ENCODE measurements at regions not wholly inside any gene's neighbourhood (a gene's known extent, or its start where the extent isn't known, plus 50 kb on each side); places are given as distances from the start of the nearest gene placed in this dataset.

DNA sequence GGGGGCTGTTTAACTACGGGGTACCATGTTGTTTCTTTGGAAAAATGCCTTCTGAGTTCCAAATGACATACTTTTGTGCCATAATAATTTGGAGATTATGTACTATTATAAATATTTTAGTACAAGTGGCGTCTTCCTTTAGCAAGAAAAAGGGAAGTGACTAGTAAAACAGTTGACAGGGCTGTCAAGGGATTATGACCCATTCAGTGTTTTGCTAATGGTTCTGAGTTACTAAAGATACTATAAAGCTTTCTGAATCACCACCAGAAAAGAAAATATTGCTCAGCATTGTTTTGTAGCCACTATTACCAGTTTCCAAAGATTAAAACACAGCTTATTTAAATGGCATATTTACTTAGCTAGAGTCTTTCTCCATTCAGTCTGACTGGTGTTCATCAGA, 334.9 kb downstream of the SNAPC1 start:
- no peak for DNase-seq (ENCODE audit: low read depth)

DNA sequence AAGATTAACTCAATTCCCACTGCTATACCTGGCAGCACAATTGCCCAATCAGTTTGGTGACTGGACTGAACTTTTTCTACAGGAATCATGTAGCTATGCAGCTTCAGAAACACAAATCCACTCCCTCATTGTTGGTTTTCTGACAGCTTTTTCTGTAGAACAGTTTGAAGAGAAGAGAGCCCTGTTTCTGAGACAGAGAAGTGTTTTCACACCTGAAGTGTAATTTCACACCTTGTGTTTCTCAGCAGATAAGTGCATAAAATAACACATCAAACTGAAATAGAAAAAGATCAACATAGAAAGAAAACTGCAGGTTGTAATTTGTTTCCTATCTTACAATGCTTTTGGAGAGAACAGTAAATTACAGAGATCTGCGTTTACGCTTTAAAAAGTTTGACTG, 335.6 kb downstream of the SNAPC1 start:
- DNase-seq (ENCODE audit: low read depth) = no peak

DNA sequence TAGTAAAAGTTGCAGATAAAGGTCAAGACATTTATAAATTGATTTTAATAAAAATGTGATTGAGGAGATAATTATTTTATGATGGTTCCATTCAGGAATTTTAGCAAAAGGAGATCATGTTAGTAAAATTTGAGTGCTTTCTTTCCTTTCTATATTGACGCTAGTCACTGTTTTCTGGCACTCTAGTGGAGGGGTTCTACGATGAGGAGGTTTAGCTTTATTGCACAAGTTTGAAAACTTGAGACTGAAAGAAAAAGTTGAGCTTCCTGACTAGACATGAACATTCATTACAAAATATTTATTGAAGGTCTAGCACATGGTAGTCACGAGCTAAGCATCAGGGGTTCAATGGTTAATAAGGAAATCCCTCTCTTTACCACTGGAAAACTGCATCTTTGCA, 336.1 kb downstream of the SNAPC1 start:
- no peak for DNase-seq (ENCODE audit: low read depth)

- DNase-seq (ENCODE audit: low read depth) = no peak
Measured at GRCh38 chr14:62099091-62099490, 336.9 kb downstream of the SNAPC1 start.

- no peak for DNase-seq (ENCODE audit: low read depth)
Measured at GRCh38 chr14:62101189-62101588, 339.0 kb downstream of the SNAPC1 start.

DNA sequence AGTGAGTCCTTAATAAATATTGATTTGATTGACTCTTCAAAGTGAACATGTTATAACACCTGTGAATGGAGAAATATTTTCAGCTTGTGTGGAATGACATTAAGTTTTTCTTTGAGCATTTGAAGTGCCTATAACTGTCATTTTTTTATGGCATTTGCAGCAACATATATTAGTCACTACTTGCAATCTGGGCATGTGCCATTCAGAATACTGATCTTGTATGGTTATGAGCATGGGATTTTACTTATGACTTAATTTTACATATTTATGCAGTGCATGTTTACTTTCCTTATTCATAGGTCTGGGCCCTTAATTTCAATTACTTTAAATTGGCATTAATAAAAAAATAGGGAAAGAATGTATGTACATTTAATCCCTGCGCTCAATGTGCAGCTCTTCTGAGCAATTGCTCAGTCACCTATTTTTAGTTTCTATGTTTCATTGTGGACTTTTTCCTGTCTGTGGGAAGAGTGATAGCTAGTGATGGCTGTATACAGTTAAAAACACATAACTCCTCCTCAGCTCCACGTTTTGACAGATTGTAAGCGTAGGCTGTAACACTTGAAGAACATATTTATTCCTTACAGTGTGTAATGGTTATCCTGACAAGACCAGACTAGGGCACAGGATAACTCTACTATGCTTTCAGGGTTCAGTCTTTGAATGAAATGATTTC, 339.6 kb downstream of the SNAPC1 start:
- DNase-seq (ENCODE audit: low read depth) = no peak

- DNase-seq (ENCODE audit: low read depth) = no peak
Measured at GRCh38 chr14:62102349-62102725, 340.1 kb downstream of the SNAPC1 start.

DNA sequence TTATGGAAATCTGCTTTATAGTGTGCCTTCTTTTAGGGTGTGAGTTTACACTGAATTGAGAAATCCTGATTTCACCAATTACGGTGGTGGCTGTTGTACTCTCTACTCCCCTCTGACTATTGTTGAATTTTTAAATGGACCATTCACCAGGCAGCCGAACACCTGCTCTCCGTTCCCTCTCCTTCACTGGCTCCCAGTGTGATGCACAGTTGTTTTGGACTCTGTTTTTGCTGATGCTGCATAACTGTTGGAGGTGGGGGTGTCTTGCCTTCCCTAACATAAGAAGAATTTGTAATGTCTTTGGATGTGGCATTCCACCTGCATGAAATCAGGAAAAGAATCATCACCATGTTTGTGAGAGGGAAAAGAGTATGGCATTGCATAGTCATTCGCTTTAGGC, 341.2 kb downstream of the SNAPC1 start:
- DNase-seq (ENCODE audit: low read depth) = no peak

DNA sequence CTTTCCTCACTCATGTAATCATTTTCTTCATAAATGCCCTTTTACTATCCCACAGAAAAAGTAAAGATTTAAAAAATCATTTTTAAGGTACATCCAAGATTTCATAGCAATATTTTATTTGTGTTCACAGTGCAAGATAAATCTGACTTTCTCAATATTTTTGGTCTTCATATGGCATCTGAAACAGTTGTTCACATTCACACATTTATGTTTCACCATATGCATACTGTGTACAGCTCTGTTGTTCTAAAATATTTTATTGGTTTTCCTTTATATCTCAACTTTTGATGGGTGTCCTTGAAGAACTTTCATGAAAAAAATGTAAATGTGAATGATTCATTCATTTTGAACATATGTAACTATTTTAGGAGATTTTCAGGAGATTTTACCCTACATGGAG, 348.7 kb downstream of the SNAPC1 start:
- no peak for DNase-seq (ENCODE audit: low read depth)

- DNase-seq (ENCODE audit: low read depth) = peak; percentile 9
Measured at GRCh38 chr14:62117010-62117750, 355.0 kb downstream of the SNAPC1 start.

- DNase-seq (ENCODE audit: low read depth) = no peak
Measured at GRCh38 chr14:62117751-62118105, 355.5 kb downstream of the SNAPC1 start.

DNA sequence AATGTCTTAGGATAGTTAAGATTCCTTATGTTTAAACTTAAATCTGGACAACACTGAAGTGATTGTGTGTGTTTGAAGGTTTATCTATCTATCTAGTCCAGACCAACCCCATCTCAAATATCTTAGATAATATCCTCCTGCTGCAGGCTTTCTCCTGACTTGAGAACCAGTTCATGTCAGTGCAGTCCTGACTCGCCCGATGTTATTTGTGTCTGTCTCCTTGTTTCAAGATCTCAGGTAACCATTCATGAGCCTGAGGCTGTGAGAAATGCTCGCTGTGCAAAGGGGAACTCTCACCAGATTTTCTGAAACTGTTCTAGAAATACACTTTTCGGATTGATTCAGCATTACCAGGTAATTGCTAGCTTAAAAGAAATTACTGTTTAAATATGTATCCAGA, 356.2 kb downstream of the SNAPC1 start:
- no peak for DNase-seq (ENCODE audit: low read depth)

DNA sequence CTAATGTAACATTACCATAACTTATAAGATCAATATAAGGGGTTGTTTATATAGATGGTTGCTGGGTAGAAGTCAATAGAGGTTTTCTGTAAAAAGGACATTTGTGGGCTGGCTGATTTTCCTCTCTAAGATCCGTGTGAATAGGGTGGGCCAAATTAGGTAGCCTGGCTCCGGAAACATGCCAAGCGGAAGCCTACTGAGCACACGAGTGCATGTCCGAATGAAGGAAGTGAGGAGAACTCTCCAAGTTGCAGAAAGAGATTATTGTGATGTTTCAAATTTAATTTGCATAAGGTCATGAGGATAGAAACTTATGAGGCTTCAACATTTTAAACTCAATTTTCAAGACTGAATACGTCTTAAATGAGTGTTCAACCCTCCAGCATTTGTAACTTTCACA, 356.7 kb downstream of the SNAPC1 start:
- no peak for DNase-seq (ENCODE audit: low read depth)

- DNase-seq (ENCODE audit: low read depth) = no peak
Measured at GRCh38 chr14:62123961-62124360, 361.7 kb downstream of the SNAPC1 start.

- DNase-seq (ENCODE audit: low read depth) = no peak
Measured at GRCh38 chr14:62125793-62126192, 363.6 kb downstream of the SNAPC1 start.

DNA sequence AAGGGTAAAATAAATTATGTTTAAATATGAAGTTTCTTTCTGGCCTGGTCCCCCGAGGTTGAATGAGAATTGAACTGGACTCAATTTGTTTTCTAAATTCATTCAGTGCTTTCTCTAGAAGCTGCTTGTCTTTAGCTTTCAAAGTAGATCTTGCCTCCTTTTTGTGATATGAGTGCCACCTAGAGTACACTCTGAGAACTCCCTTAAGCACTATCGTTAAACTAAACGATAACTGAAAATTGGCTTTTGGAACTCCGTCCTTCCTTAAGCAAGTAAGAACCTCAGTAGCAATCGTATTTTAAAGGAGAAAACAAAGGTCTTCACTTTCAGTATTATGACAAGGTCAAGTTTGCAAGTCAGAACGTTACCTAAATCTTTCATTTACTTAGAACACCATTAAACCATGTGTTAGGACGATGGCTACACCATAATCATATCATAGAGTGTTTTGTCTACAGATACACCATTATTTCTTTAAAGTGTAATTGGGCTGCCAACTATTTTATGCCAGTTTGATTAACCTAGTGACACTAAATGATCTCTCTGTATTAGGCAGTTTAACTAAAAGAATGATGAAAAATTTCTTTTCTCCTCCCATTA, 364.8 kb downstream of the SNAPC1 start:
- no peak for DNase-seq (ENCODE audit: low read depth)

- DNase-seq (ENCODE audit: low read depth) = no peak
Measured at GRCh38 chr14:62130441-62130840, 368.2 kb downstream of the SNAPC1 start.

GRCh38 chr14:62133776-62134550, 371.7 kb downstream of the SNAPC1 start:
- DNase-seq (ENCODE audit: low read depth) = no peak

DNA sequence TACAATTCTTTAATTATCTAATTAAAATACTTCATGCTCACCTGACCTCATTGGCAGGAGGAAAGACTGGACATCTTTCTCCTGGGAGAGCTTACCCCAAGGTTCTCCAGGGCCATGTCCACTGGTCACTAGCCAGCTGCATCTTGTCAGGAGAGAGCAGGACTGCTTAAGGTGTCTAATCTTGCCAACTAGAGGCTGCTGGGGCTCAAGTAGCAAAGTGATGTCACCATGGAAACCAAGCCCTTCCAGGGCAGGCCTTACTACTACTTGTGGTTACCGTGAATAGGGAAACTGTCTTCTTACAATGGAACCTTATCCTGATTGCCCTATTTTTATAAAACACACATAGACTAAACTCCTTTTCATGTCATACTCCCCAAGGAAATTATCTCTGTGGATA, 376.4 kb downstream of the SNAPC1 start:
- DNase-seq (ENCODE audit: low read depth) = no peak

GRCh38 chr14:62141139-62141538, 378.9 kb downstream of the SNAPC1 start:
- DNase-seq (ENCODE audit: low read depth) = no peak

GRCh38 chr14:62143245-62143644, 381.0 kb downstream of the SNAPC1 start:
- no peak for DNase-seq (ENCODE audit: low read depth)

GRCh38 chr14:62144863-62145262, 382.6 kb downstream of the SNAPC1 start:
- no peak for DNase-seq (ENCODE audit: low read depth)

DNA sequence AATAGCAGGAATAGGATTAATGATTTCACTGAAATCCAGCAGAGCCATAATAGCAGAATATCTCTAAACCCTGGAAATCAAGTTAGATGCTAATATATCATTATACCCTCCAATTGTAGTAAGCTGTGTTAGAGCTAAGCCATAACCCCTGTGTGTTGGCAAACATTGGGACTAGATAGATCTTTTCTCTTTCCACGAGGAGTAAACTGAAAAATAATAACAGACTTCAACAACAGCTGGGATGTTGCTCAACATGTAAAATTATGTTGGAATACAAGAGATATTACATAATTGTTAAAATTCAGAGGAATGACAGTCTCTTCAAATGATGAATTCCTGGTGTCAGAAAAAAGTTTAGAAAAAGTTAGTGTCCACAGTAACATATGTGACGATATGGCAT, 383.8 kb downstream of the SNAPC1 start:
- no peak for DNase-seq (ENCODE audit: low read depth)
